GM19468 (cell line): ENCODE measurements at regions not wholly inside any gene's neighbourhood (a gene's known extent, or its start where the extent isn't known, plus 50 kb on each side); places are given as distances from the start of the nearest gene placed in this dataset.
"Not testable (repeated sequence)": the region's sequence is repeated elsewhere in the genome, so short reads cannot be mapped to it uniquely, and the experiment has no call there.

Experiments
- ATAC-seq: cut with Tn5 transposase; IDR thresholded peaks from one replicate; pipeline ENCODE4 v1.9.1; 2021; ENCODE audit warnings: mild to moderate bottlenecking, moderate library complexity, moderate number of reproducible peaks; ENCODE audit not compliant: unreplicated experiment; ENCODE audit errors: extremely low read depth

GRCh38 chr3:72071624-72072023 is 286.7 kb upstream of the PROK2 start:
- ATAC-seq = no peak

GRCh38 chr3:72070005-72070404 is 285.1 kb upstream of the PROK2 start:
- ATAC-seq = no peak

GRCh38 chr3:72069543-72069942 is 284.6 kb upstream of the PROK2 start:
- no peak for ATAC-seq

- ATAC-seq = no peak
These were observed 283.7 kb upstream of the PROK2 start for GRCh38 chr3:72068621-72069020.

- no peak for ATAC-seq
These were observed 282.8 kb upstream of the PROK2 start for GRCh38 chr3:72067721-72068120.

DNA sequence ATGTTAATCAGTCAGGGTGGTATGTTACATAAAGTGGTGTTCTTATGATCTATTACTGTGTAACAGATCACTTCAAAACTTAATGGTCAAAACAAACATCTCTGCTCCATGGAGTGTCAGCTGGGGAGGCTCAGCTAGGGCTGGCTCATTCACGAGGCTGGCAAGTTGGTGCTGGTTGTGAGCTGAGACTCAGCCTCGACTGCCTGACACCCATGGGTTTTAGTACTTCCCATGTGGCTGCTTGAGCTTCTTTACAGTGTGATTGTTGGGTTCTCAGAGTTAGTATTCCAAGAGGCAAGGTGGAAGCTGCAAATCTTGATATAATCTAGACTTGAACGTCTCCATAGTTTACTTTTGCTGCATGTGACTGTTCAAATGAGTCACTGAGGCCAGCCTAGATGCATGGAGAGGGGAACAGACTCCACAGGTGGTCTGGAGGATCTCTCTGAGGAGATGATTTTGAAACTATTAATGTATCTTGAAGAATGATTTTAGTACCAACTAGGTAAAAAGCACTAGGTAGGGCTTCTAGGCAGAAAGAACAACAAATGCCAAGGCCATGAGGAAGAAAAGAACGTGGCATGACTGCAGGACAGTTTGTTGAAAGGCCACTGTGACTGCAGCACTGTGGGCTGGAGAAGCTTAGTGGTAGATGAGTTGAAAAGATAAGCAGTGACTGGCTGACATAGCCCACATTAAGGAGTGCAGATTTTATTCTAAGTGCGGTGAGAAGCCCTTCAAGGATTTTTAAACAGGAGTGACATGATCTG is 281.1 kb upstream of the PROK2 start:
- ATAC-seq = no peak

DNA sequence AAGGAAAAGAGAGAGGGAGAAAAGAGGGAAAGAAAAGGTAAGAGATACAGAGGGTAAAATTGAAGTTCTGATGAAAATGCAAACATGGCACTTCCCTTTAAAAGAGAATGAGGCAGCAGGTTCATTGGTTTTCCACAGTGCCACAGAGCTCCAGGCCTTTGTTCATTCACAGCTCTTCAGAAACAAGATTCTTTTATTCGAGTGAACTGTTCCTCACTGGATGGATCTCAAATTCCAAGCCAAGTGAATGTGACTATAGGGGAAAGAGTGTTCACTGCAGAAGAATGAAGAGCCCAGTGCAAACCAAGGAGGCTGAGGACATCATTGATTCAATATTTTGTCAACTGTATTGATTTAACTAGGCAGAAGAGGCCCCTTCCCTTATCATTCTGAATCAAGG is 280.3 kb upstream of the PROK2 start:
- no peak for ATAC-seq

GRCh38 chr3:72064727-72065126 is 279.8 kb upstream of the PROK2 start:
- not testable (repeated sequence) for ATAC-seq

GRCh38 chr3:72062017-72062416 is 277.1 kb upstream of the PROK2 start:
- no peak for ATAC-seq

- no peak for ATAC-seq
These were observed 275.6 kb upstream of the PROK2 start for GRCh38 chr3:72060447-72061034.

GRCh38 chr3:72058493-72059081 is 273.6 kb upstream of the PROK2 start:
- ATAC-seq = no peak

GRCh38 chr3:72055436-72055835 is 270.5 kb upstream of the PROK2 start:
- no peak for ATAC-seq

DNA sequence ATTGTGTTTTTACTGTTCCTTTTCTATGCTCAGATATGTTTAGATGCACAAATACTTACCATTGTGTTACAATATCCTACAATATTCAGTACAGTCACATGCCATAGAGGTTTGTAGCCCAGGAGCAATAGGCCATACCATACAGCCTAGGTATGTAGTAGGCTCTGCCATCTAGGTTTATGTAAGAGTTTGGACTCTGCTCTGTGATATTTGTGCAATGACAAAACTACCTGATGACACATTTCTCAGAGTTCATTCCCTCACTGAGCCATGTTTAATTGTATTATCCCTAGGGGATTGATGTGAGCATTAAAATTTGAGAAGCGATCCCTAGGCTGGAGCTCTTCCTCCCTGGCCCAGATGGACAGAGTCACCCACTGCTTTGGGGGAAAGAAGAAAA is 270.0 kb upstream of the PROK2 start:
- ATAC-seq = no peak

- no peak for ATAC-seq
These were observed 268.0 kb upstream of the PROK2 start for GRCh38 chr3:72052841-72053409.

DNA sequence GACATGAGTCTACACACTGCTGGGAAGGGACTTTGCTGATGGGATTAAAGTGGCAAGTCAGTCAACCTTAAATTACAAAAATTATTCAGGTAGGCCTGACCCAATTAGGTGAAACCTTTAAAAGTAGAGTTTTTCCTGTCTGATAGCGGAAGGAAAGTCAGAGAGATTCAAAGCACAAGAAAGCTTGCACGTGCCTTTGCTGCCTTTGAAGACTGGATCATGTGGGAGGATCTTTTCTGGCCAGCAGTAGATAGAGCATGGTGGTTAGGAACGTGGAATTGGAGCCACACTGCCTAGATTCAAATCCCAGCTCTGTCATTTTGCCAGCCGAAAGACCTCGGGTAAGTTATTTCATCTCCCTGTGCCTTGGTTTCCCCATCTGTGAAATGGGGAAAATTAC is 265.8 kb upstream of the PROK2 start:
- ATAC-seq = no peak

DNA sequence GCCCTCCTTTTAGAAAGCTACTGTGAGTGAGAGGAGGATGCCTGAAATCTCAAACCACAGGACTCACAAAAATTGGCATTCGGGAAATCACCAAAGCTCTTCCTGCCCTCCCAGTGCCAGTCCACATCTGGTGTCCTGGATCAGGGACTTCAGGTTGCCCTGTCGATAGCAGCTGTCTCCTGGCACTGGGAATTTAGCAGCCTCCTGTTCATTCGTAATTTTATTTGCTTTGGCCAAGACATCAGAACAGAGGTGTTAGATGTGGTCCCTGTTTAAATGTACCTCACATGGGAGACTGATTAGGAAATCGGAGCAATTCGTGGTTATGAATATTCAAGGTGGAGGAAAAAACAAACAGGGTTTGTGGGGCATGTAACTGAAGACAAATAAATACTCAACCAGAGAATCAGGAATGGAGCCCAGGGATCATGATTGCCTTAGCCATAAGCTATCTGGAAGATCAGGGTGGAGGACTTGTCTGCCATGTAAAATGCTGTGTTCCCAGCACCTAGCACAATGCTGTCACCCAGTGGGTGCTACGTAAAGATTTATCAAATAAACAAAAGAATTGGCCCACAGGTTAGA is 265.2 kb upstream of the PROK2 start:
- no peak for ATAC-seq

DNA sequence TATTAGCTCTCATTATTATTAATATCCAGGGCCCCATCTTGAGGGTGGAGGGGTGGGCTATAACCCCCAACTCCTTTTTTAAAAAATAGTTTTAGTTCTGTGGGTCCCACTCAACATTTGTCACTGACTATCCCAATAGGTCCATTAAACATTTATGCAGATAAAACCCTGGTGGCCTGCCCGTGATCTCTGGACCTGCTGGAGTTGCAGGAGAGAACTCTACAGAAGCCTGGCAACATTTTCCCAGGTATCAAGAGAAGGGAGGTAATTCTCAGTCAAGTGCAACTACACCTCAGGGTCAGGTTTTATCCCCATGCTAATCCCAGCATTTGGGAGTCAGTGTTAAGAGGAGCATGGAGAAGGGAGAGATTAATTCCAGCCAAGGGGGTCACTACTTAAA is 264.4 kb upstream of the PROK2 start:
- no peak for ATAC-seq

DNA sequence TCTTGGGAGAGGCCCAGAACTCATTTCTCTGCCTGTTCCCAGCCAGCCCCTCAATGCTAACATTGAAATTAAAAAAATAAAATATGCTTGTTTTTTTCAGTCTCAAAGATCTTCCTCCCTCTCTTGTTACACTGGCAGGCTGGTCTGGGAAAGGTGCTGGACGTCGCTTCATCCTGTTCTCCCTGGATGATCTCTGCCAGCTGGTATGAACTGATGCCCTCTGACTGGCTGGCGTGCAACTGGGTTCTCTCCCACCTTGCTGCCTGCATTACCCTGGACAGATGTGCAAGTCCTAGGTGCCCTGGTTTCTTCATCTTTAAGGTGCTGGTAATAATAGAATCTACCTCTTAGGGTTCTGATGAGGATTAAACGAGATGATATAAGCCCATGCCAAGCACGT is 263.9 kb upstream of the PROK2 start:
- no peak for ATAC-seq

- ATAC-seq = no peak
These were observed 262.4 kb upstream of the PROK2 start for GRCh38 chr3:72047221-72047871.

GRCh38 chr3:72044231-72044855 is 259.4 kb upstream of the PROK2 start:
- no peak for ATAC-seq
